ENCODE measurements at regions not wholly inside any gene's neighbourhood (a gene's known extent, or its start where the extent isn't known, plus 50 kb on each side); places are given as distances from the start of the nearest gene placed in this dataset.

DNA sequence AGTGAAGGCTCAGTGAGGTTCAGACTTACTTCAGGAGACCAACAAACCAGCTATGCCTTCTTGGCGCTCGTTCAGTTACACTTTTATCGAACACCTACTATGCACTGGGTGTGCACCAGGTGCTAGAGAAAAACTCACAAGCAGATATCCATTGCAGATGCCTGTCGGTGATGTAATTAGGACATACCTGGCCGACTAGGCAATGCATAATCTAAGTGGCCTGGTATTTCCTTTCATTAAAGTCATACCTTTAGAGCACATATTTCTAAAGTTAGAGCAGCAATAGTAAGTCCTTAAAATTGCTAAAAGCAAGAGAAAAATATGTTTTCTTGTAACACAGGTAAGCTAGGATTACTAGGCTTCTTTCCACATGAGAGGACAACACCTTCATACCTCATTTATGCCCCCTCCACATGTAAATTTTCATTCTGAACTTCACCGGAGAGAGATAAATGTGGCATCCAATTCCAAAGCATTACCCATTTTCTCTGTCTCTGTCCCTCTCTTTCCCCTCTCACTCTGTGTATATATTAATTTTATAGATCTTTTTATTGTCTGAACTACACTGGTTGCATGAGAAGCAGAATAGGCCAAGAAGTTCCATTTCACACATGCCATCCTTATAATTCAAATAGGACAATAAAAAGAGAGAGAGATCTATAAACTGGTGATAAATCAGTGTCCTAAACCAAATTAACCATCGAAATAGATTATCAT is 242.2 kb downstream of the SPTSSA start:
- TF ChIP-seq GATA2 (IDR thresholded peaks at IDR 0.05; ENCODE audit: low read depth, low read length), result no peak
- TF ChIP-seq GATA3 (IDR thresholded peaks at IDR 0.05; ENCODE audit: low read depth, low read length), result no peak

Measured in SH-SY5Y (cell line).